Umbilical cord (tissue), 1 donor: ENCODE measurements at regions not wholly inside any gene's neighbourhood (a gene's known extent, or its start where the extent isn't known, plus 50 kb on each side); places are given as distances from the start of the nearest gene placed in this dataset.

Experiments
- DNase-seq: peaks from one replicate; pipeline ENCODE4 v3.0.0-alpha.2; 2015; ENCODE audit warnings: low spot score

- no peak for DNase-seq
These were observed 235.2 kb upstream of the IRF2BP2 start for GRCh38 chr1:234845097-234845660.

- peak; percentile 52 for DNase-seq
These were observed 234.6 kb upstream of the IRF2BP2 start for GRCh38 chr1:234844479-234845031.

- no peak for DNase-seq
These were observed 234.0 kb upstream of the IRF2BP2 start for GRCh38 chr1:234843946-234844345.

- DNase-seq, result no peak
These were observed 233.0 kb upstream of the IRF2BP2 start for GRCh38 chr1:234842726-234843641.

GRCh38 chr1:234841710-234842231, 231.8 kb upstream of the IRF2BP2 start:
- peak; percentile 51 for DNase-seq

GRCh38 chr1:234841281-234841680, 231.3 kb upstream of the IRF2BP2 start:
- no peak for DNase-seq

GRCh38 chr1:234840843-234841242, 230.9 kb upstream of the IRF2BP2 start:
- DNase-seq, result no peak

- no peak for DNase-seq
These were observed 230.3 kb upstream of the IRF2BP2 start for GRCh38 chr1:234840253-234840652.

- no peak for DNase-seq
These were observed 229.7 kb upstream of the IRF2BP2 start for GRCh38 chr1:234839663-234840062.

- no peak for DNase-seq
These were observed 228.8 kb upstream of the IRF2BP2 start for GRCh38 chr1:234838820-234839219.

GRCh38 chr1:234838182-234838581, 228.2 kb upstream of the IRF2BP2 start:
- no peak for DNase-seq

- DNase-seq, result no peak
These were observed 227.7 kb upstream of the IRF2BP2 start for GRCh38 chr1:234837713-234838112.

- no peak for DNase-seq
These were observed 226.9 kb upstream of the IRF2BP2 start for GRCh38 chr1:234836776-234837357.

GRCh38 chr1:234836045-234836681, 226.2 kb upstream of the IRF2BP2 start:
- no peak for DNase-seq

- no peak for DNase-seq
These were observed 225.3 kb upstream of the IRF2BP2 start for GRCh38 chr1:234835239-234835638.

- no peak for DNase-seq
These were observed 223.7 kb upstream of the IRF2BP2 start for GRCh38 chr1:234833646-234834045.

GRCh38 chr1:234833118-234833517, 223.1 kb upstream of the IRF2BP2 start:
- DNase-seq, result no peak

GRCh38 chr1:234827656-234828055, 217.7 kb upstream of the IRF2BP2 start:
- DNase-seq, result no peak

GRCh38 chr1:234827181-234827580, 217.2 kb upstream of the IRF2BP2 start:
- no peak for DNase-seq

- DNase-seq, result no peak
These were observed 216.4 kb upstream of the IRF2BP2 start for GRCh38 chr1:234826352-234826751.

- DNase-seq, result no peak
These were observed 215.7 kb upstream of the IRF2BP2 start for GRCh38 chr1:234825498-234826165.
